DND-41 (cell line): ENCODE measurements at regions not wholly inside any gene's neighbourhood (a gene's known extent, or its start where the extent isn't known, plus 50 kb on each side); places are given as distances from the start of the nearest gene placed in this dataset.

Source experiments
- ATAC-seq: fragments of 200-7000 bp; cut with Tn5 transposase; 3 replicates; pipeline ENCODE4 v1.9.1; 2021; ENCODE audit warnings: low read depth; ENCODE audit not compliant: insufficient read depth
- DNase-seq: peaks from one replicate; pipeline ENCODE4 v3.0.0-alpha.2; 2020
- H2AFZ ChIP-seq: 2 replicates; pipeline ENCODE4 v1.6.0; 2012; ENCODE audit warnings: low read depth, low read length
- H3K27ac ChIP-seq: 2 replicates; pipeline ENCODE4 v1.5.1; 2012; ENCODE audit warnings: low read length, inconsistent platforms
- H3K27me3 ChIP-seq: fragments of 200-600 bp; sonication (generic); 2 replicates; pipeline ENCODE4 v1.6.0; 2012; ENCODE audit warnings: low read length, mild to moderate bottlenecking, inconsistent platforms; ENCODE audit not compliant: insufficient read depth, poor library complexity
- H3K36me3 ChIP-seq: 2 replicates; pipeline ENCODE4 v1.5.1; 2012; ENCODE audit warnings: low read length, inconsistent platforms; ENCODE audit not compliant: insufficient read depth
- H3K4me1 ChIP-seq: 2 replicates; pipeline ENCODE4 v1.5.1; 2012; ENCODE audit warnings: mild to moderate bottlenecking, low read length; ENCODE audit not compliant: insufficient read depth
- H3K4me2 ChIP-seq: 2 replicates; pipeline ENCODE4 v1.6.0; 2012; ENCODE audit warnings: mild to moderate bottlenecking, moderate library complexity, low read length, inconsistent platforms; ENCODE audit not compliant: insufficient read depth
- H3K4me3 ChIP-seq, 2 experiments: fragments of 200-600 bp in 1 of 2; shearing (Covaris generic) in 1 of 2; 2 replicates each; pipeline ENCODE4 v1.5.1; 2012 to 2016; ENCODE audit warnings: inconsistent platforms in 2 of 2, low read length in 2 of 2, mild to moderate bottlenecking in 2 of 2, low read depth in 1 of 2, moderate library complexity in 1 of 2
- H3K79me2 ChIP-seq: 2 replicates; pipeline ENCODE4 v1.6.0; 2012; ENCODE audit warnings: low read length, inconsistent platforms; ENCODE audit not compliant: insufficient read depth
- H3K9ac ChIP-seq: 2 replicates; pipeline ENCODE4 v1.6.0; 2012; ENCODE audit warnings: low read depth, mild to moderate bottlenecking, inconsistent platforms, low read length, moderate library complexity
- H3K9me3 ChIP-seq: 2 replicates; pipeline ENCODE4 v1.5.1; 2012; ENCODE audit warnings: low read length, moderate library complexity, mild to moderate bottlenecking, inconsistent platforms; ENCODE audit not compliant: insufficient read depth, severe bottlenecking
- H4K20me1 ChIP-seq: 2 replicates; pipeline ENCODE4 v1.6.0; 2012; ENCODE audit warnings: low read length; ENCODE audit not compliant: insufficient read depth
- CTCF ChIP-seq: IDR thresholded peaks from 2 replicates; pipeline ENCODE4 v1.5.1; 2012; ENCODE audit warnings: borderline replicate concordance, low read length, moderate library complexity, mild to moderate bottlenecking; ENCODE audit not compliant: poor library complexity, severe bottlenecking; ENCODE audit errors: extremely low read depth
- EZH2 ChIP-seq: IDR thresholded peaks from 3 replicates; pipeline ENCODE4 v1.6.1; 2012; ENCODE audit warnings: borderline replicate concordance, low read depth, mild to moderate bottlenecking, moderate library complexity, low read length, inconsistent platforms; ENCODE audit not compliant: severe bottlenecking

- H3K36me3 ChIP-seq: no peaks in the 10 kb centered on the region
- no peaks in the 10 kb centered on the region for H4K20me1 ChIP-seq
- no peaks in the 10 kb centered on the region for H3K9me3 ChIP-seq
- H2AFZ ChIP-seq: no peak overlapping the region
- no peak overlapping the region for H3K4me2 ChIP-seq
- H3K9ac ChIP-seq: no peak overlapping the region
- no peak overlapping the region for H3K4me3 ChIP-seq
- H3K27ac ChIP-seq: no peak overlapping the region
- TF ChIP-seq CTCF (no peak), EZH2 (no peak)
- ATAC-seq (no peak), DNase-seq (no peak)
- H3K4me1 ChIP-seq: no peaks in the 10 kb centered on the region
- no peaks in the 10 kb centered on the region for H3K79me2 ChIP-seq
- peaks cover 13% of the 10 kb centered on the region for H3K27me3 ChIP-seq
Observed at GRCh38 chr13:40479196-40479845, 187.1 kb downstream of the FOXO1 start.

- no peaks in the 10 kb centered on the region for H3K4me1 ChIP-seq
- H3K9ac ChIP-seq: no peak overlapping the region
- no peak for ATAC-seq
- H3K79me2 ChIP-seq: no peaks in the 10 kb centered on the region
- H3K27me3 ChIP-seq: peaks cover 13% of the 10 kb centered on the region
- no peak for TF ChIP-seq CTCF
- no peak for TF ChIP-seq EZH2
- no peak overlapping the region for H3K4me3 ChIP-seq
- no peak overlapping the region for H2AFZ ChIP-seq
- H3K36me3 ChIP-seq: no peaks in the 10 kb centered on the region
- H4K20me1 ChIP-seq: no peaks in the 10 kb centered on the region
- no peak overlapping the region for H3K27ac ChIP-seq
- DNase-seq: no peak
- H3K4me2 ChIP-seq: no peak overlapping the region
- H3K9me3 ChIP-seq: no peaks in the 10 kb centered on the region
Observed at GRCh38 chr13:40480012-40480914, 186.2 kb downstream of the FOXO1 start.

GRCh38 chr13:40480915-40481516 lies 185.4 kb downstream of the FOXO1 start:
- H3K4me1 ChIP-seq: no peaks in the 10 kb centered on the region
- peaks cover 10% of the 10 kb centered on the region for H3K27me3 ChIP-seq
- no peak overlapping the region for H3K4me2 ChIP-seq
- no peak overlapping the region for H3K27ac ChIP-seq
- ATAC-seq: no peak
- no peak for TF ChIP-seq CTCF
- no peak for TF ChIP-seq EZH2
- no peaks in the 10 kb centered on the region for H4K20me1 ChIP-seq
- no peaks in the 10 kb centered on the region for H3K79me2 ChIP-seq
- no peaks in the 10 kb centered on the region for H3K9me3 ChIP-seq
- H2AFZ ChIP-seq: no peak overlapping the region
- DNase-seq: no peak
- H3K9ac ChIP-seq: no peak overlapping the region
- no peak overlapping the region for H3K4me3 ChIP-seq
- no peaks in the 10 kb centered on the region for H3K36me3 ChIP-seq
